CD14-positive monocyte (primary cell): ENCODE measurements at regions not wholly inside any gene's neighbourhood (a gene's known extent, or its start where the extent isn't known, plus 50 kb on each side); places are given as distances from the start of the nearest gene placed in this dataset.
"Not testable (repeated sequence)": the region's sequence is repeated elsewhere in the genome, so short reads cannot be mapped to it uniquely, and the experiment has no call there.

ENCODE experiments used
- DNase-seq, 3 donors: peaks; one replicate each; pipeline ENCODE4 v3.0.0-alpha.2; 2011 to 2022
- H2AFZ ChIP-seq: 2 replicates; pipeline ENCODE4 v1.6.0; 2012; ENCODE audit warnings: mild to moderate bottlenecking, low read depth, low read length, inconsistent platforms; ENCODE audit not compliant: insufficient read depth, poor library complexity, severe bottlenecking
- H3K27ac ChIP-seq, 2 donors: 1 replicate in 1 of 2; 2 replicates in 1 of 2; pipeline ENCODE4 v1.5.1; 2012 to 2013; ENCODE audit warnings: low read length in 2 of 2, control low read depth in 1 of 2, inconsistent platforms in 1 of 2, low read depth in 1 of 2, mild to moderate bottlenecking in 1 of 2
- H3K27me3 ChIP-seq, 2 donors: one replicate each; pipeline versions ENCODE4 v1.6.0 to v1.6.1; 2011 to 2013; ENCODE audit warnings: low read length in 2 of 2; ENCODE audit not compliant: control insufficient read depth in 2 of 2, insufficient read depth in 2 of 2
- H3K36me3 ChIP-seq, 2 donors: replicated peaks in 1 of 2; 1 replicate in 1 of 2; 2 replicates in 1 of 2; pipeline versions ENCODE4 v1.5.1 to v1.6.1; 2012 to 2013; ENCODE audit warnings: low read length in 2 of 2, control low read depth in 1 of 2, inconsistent platforms in 1 of 2, mild to moderate bottlenecking in 1 of 2; ENCODE audit not compliant: insufficient read depth in 2 of 2, control insufficient read depth in 1 of 2
- H3K4me1 ChIP-seq, 2 donors: 1 replicate in 1 of 2; 2 replicates in 1 of 2; pipeline versions ENCODE4 v1.5.1 to v1.6.1; 2012 to 2013; ENCODE audit warnings: low read length in 2 of 2, control low read depth in 1 of 2, inconsistent platforms in 1 of 2, mild to moderate bottlenecking in 1 of 2, moderate library complexity in 1 of 2; ENCODE audit not compliant: insufficient read depth in 2 of 2, control insufficient read depth in 1 of 2
- H3K4me2 ChIP-seq: replicated peaks from 2 replicates; pipeline ENCODE3; 2012; ENCODE audit warnings: low read length, moderate library complexity, mild to moderate bottlenecking; ENCODE audit not compliant: poor library complexity, severe bottlenecking; ENCODE audit errors: extremely low read depth
- H3K4me3 ChIP-seq, 3 experiments: fragments of 200-600 bp in 1 of 3; sonication (generic) in 1 of 3; replicated peaks in 1 of 3; 1 replicate in 2 of 3; 2 replicates in 1 of 3; pipeline ENCODE4 v1.5.1; 2011 to 2013; ENCODE audit warnings: low read length in 3 of 3, mild to moderate bottlenecking in 3 of 3, control low read depth in 2 of 3, low read depth in 2 of 3, inconsistent platforms in 1 of 3, moderate library complexity in 1 of 3
- H3K79me2 ChIP-seq: 2 replicates; pipeline ENCODE4 v1.6.0; 2012; ENCODE audit warnings: mild to moderate bottlenecking, control low read depth, inconsistent platforms, low read length, moderate library complexity; ENCODE audit not compliant: insufficient read depth
- H3K9ac ChIP-seq: 2 replicates; pipeline ENCODE4 v1.6.0; 2017; ENCODE audit warnings: low read length, mild to moderate bottlenecking; ENCODE audit not compliant: insufficient read depth, poor library complexity, severe bottlenecking
- H3K9me3 ChIP-seq, 2 donors: replicated peaks in 1 of 2; 1 replicate in 1 of 2; 2 replicates in 1 of 2; pipeline versions ENCODE4 v1.5.1 to v1.6.1; 2012 to 2013; ENCODE audit warnings: low read length in 2 of 2, control low read depth in 1 of 2; ENCODE audit not compliant: control insufficient read depth in 1 of 2, insufficient read depth in 1 of 2
- H4K20me1 ChIP-seq: 2 replicates; pipeline ENCODE4 v1.6.0; 2012; ENCODE audit warnings: mild to moderate bottlenecking, low read length, control low read depth, moderate library complexity; ENCODE audit not compliant: insufficient read depth
- H3K27ac Mint-ChIP-seq, 7 donors: one replicate each; pipeline ENCODE4 v1.8.0; 2020; ENCODE audit warnings: mild to moderate bottlenecking in 7 of 7, mixed read lengths in 7 of 7, moderate library complexity in 6 of 7, inconsistent platforms in 2 of 7
- H3K27me3 Mint-ChIP-seq, 3 donors: one replicate each; pipeline ENCODE4 v1.8.0; 2021 to 2022; ENCODE audit warnings: low read depth in 3 of 3, mild to moderate bottlenecking in 3 of 3, mixed read lengths in 3 of 3, moderate library complexity in 3 of 3, inconsistent platforms in 1 of 3
- H3K36me3 Mint-ChIP-seq, 2 donors: one replicate each; pipeline ENCODE4 v1.8.0; 2020; ENCODE audit warnings: mixed read lengths in 2 of 2, inconsistent platforms in 1 of 2, mild to moderate bottlenecking in 1 of 2
- H3K4me1 Mint-ChIP-seq: one replicate; pipeline ENCODE4 v1.8.0; 2020; ENCODE audit warnings: mild to moderate bottlenecking, mixed read lengths
- H3K4me3 Mint-ChIP-seq, 2 donors: one replicate each; pipeline ENCODE4 v1.8.0; 2020; ENCODE audit warnings: mild to moderate bottlenecking in 2 of 2, mixed read lengths in 2 of 2, moderate library complexity in 1 of 2
- H3K9me3 Mint-ChIP-seq, 7 donors: one replicate each; pipeline ENCODE4 v1.8.0; 2020 to 2022; ENCODE audit warnings: mixed read lengths in 7 of 7, mild to moderate bottlenecking in 6 of 7, moderate library complexity in 6 of 7, inconsistent platforms in 2 of 7
- WGBS: methylation state at CpG from one replicate; pipeline ENCODE4 v1.1.5; 2013; ENCODE audit warnings: missing lambda C conversion rate; ENCODE audit not compliant: insufficient coverage; 5-methylcytosine and 5-hydroxymethylcytosine counted together
- intact Hi-C, 2 donors: fragments of 100-400 bp; cut with micrococcal nuclease; formaldehyde crosslinking; loops; one replicate each; pipeline versions ENCODE4 v1.15.0 to v1.15.1; 2023

- H3K9me3 Mint-ChIP-seq, H3K4me3 Mint-ChIP-seq, H3K27ac Mint-ChIP-seq, H3K36me3 ChIP-seq, H2AFZ ChIP-seq, H3K4me1 ChIP-seq, H4K20me1 ChIP-seq, H3K27me3 Mint-ChIP-seq, H3K4me3 ChIP-seq, H3K4me2 ChIP-seq, H3K9ac ChIP-seq, DNase-seq, H3K9me3 ChIP-seq, intact Hi-C loops, H3K79me2 ChIP-seq, H3K27ac ChIP-seq, H3K27me3 ChIP-seq, H3K4me1 Mint-ChIP-seq: not testable (repeated sequence)
- peaks cover 4 to 20% of the 10 kb centered on the region in 2 donors for H3K36me3 Mint-ChIP-seq
- 98% methylated on average over 6 of the region's 13 CpGs for WGBS
Observed at GRCh38 chr12:9304540-9304939, 96.3 kb upstream of the PZP start.

- 86% methylated on average over 1 of the region's 13 CpGs for WGBS
- not testable (repeated sequence) for H3K27ac Mint-ChIP-seq
Observed at GRCh38 chr12:9295872-9296271, 87.7 kb upstream of the PZP start.

GRCh38 chr12:9294072-9294620 lies 86.0 kb upstream of the PZP start:
- intact Hi-C loops, H3K79me2 ChIP-seq, H3K36me3 ChIP-seq, H3K4me3 Mint-ChIP-seq, H3K27ac ChIP-seq, H3K9me3 ChIP-seq, H3K9ac ChIP-seq, H4K20me1 ChIP-seq, H3K4me3 ChIP-seq, H3K27me3 Mint-ChIP-seq, H3K4me1 Mint-ChIP-seq, H2AFZ ChIP-seq, H3K36me3 Mint-ChIP-seq, H3K4me2 ChIP-seq, H3K4me1 ChIP-seq, H3K9me3 Mint-ChIP-seq, DNase-seq, H3K27ac Mint-ChIP-seq, H3K27me3 ChIP-seq: not testable (repeated sequence)
- 100% methylated on average over 1 of the region's 16 CpGs for whole genome bisulfite sequencing

More at GRCh38 chr12:9295872-9296271, 87.7 kb upstream of the PZP start:
- H4K20me1 ChIP-seq, H3K9ac ChIP-seq, H3K4me3 ChIP-seq, H3K79me2 ChIP-seq, H3K36me3 ChIP-seq, H3K36me3 Mint-ChIP-seq, H3K9me3 Mint-ChIP-seq, H2AFZ ChIP-seq, H3K27ac ChIP-seq, H3K27me3 ChIP-seq, H3K4me3 Mint-ChIP-seq, H3K4me1 Mint-ChIP-seq, H3K4me1 ChIP-seq, H3K4me2 ChIP-seq, H3K9me3 ChIP-seq, H3K27me3 Mint-ChIP-seq, DNase-seq, intact Hi-C loops: not testable (repeated sequence)

GRCh38 chr12:9293391-9293790 lies 85.2 kb upstream of the PZP start:
- H3K4me1 Mint-ChIP-seq, H3K79me2 ChIP-seq, H3K4me2 ChIP-seq, DNase-seq, H3K4me3 ChIP-seq, H3K27ac ChIP-seq, H3K9ac ChIP-seq, H3K9me3 Mint-ChIP-seq, H3K9me3 ChIP-seq, H3K27me3 Mint-ChIP-seq, H3K36me3 ChIP-seq, H3K27me3 ChIP-seq, H3K4me1 ChIP-seq, H2AFZ ChIP-seq, H3K36me3 Mint-ChIP-seq, H4K20me1 ChIP-seq, H3K27ac Mint-ChIP-seq, intact Hi-C loops, H3K4me3 Mint-ChIP-seq: not testable (repeated sequence)
- whole genome bisulfite sequencing: no CpG with 5 or more reads among the region's 3 CpGs
